ENCODE measurements at regions not wholly inside any gene's neighbourhood (a gene's known extent, or its start where the extent isn't known, plus 50 kb on each side); places are given as distances from the start of the nearest gene placed in this dataset.

- Histone ChIP-seq H3K27me3 (no peaks in the 10 kb centered on the region), H3K36me3 (no peaks in the 10 kb centered on the region), H3K4me1 (ENCODE audit: insufficient read depth) (no peaks in the 10 kb centered on the region), H3K9me3 (no peaks in the 10 kb centered on the region), H3K4me3 (no peak overlapping the region), H3K27ac (no peak overlapping the region)
- TF ChIP-seq EP300 (IDR thresholded peaks at IDR 0.05): no peak
- TF ChIP-seq CTCF (IDR thresholded peaks at IDR 0.05): no peak
- no peak for TF ChIP-seq POLR2A (IDR thresholded peaks at IDR 0.05)
- DNase-seq: no peak
- WGBS, 3 donors: 93 to 98% (median 97%) methylated on average over 4 of the region's 4 CpGs
- intact Hi-C loops (cut with DNase I): no loop called here
Observed at GRCh38 chr18:67926929-67927864, 410.7 kb upstream of the DSEL start.

- H3K4me3 ChIP-seq: no peak overlapping the region
- H3K4me1 ChIP-seq (ENCODE audit: insufficient read depth): no peaks in the 10 kb centered on the region
- WGBS, 3 donors: 68 to 86% (median 83%) methylated on average over 1 of the region's 1 CpG
- intact Hi-C loops (cut with DNase I): no loop called here
- DNase-seq: no peak
- TF ChIP-seq CTCF (IDR thresholded peaks at IDR 0.05) (no peak), EP300 (IDR thresholded peaks at IDR 0.05) (no peak), POLR2A (IDR thresholded peaks at IDR 0.05) (no peak)
- H3K36me3 ChIP-seq: no peaks in the 10 kb centered on the region
- H3K9me3 ChIP-seq: no peaks in the 10 kb centered on the region
- H3K27ac ChIP-seq: no peak overlapping the region
- H3K27me3 ChIP-seq: no peaks in the 10 kb centered on the region
Observed at GRCh38 chr18:67924656-67925055, 408.1 kb upstream of the DSEL start.

- no peaks in the 10 kb centered on the region for H3K4me1 ChIP-seq (ENCODE audit: insufficient read depth)
- DNase-seq: no peak
- WGBS, 3 donors: 79 to 90% (median 83%) methylated on average over 1 of the region's 1 CpG
- no peaks in the 10 kb centered on the region for H3K9me3 ChIP-seq
- no peak overlapping the region for H3K27ac ChIP-seq
- no peaks in the 10 kb centered on the region for H3K36me3 ChIP-seq
- intact Hi-C loops (cut with DNase I): no loop called here
- no peaks in the 10 kb centered on the region for H3K27me3 ChIP-seq
- no peak overlapping the region for H3K4me3 ChIP-seq
- TF ChIP-seq POLR2A (IDR thresholded peaks at IDR 0.05): no peak
- no peak for TF ChIP-seq CTCF (IDR thresholded peaks at IDR 0.05)
- no peak for TF ChIP-seq EP300 (IDR thresholded peaks at IDR 0.05)
Observed at GRCh38 chr18:67919316-67919715, 402.8 kb upstream of the DSEL start.

GRCh38 chr18:67916097-67916496 is 399.6 kb upstream of the DSEL start:
- Histone ChIP-seq H3K4me3 (no peak overlapping the region), H3K36me3 (no peaks in the 10 kb centered on the region), H3K27ac (no peak overlapping the region), H3K27me3 (no peaks in the 10 kb centered on the region), H3K4me1 (ENCODE audit: insufficient read depth) (no peaks in the 10 kb centered on the region), H3K9me3 (no peaks in the 10 kb centered on the region)
- intact Hi-C loops (cut with DNase I): no loop called here
- 78 to 93% (median 84%) methylated on average over 7 of the region's 7 CpGs for WGBS, 3 donors
- DNase-seq: no peak
- TF ChIP-seq EP300 (IDR thresholded peaks at IDR 0.05): no peak
- no peak for TF ChIP-seq POLR2A (IDR thresholded peaks at IDR 0.05)
- no peak for TF ChIP-seq CTCF (IDR thresholded peaks at IDR 0.05)

Measured in ovary (tissue), 7 donors.